ENCODE measurements at regions not wholly inside any gene's neighbourhood (a gene's known extent, or its start where the extent isn't known, plus 50 kb on each side); places are given as distances from the start of the nearest gene placed in this dataset.

- no peaks in the 10 kb centered on the region for H3K4me1 ChIP-seq (ENCODE audit: control insufficient read depth in 5 of 5, insufficient read depth in 5 of 5, low read length in 5 of 5)
- H3K4me3 ChIP-seq (ENCODE audit: low read depth in 1 of 5, low read length in 5 of 5), result no peak overlapping the region
- H3K9me3 ChIP-seq (ENCODE audit: control insufficient read depth in 5 of 5, low read length in 5 of 5), result peaks cover 3 to 11% (median 8%) of the 10 kb centered on the region in 5 donors
- H3K9ac ChIP-seq (ENCODE audit: low read length in 5 of 5), result no peak overlapping the region
- H3K27ac ChIP-seq (ENCODE audit: low read depth, low read length), result no peak overlapping the region
- H3K27me3 ChIP-seq (ENCODE audit: control insufficient read depth in 5 of 5, insufficient read depth in 4 of 5, low read length in 5 of 5), result no peaks in the 10 kb centered on the region
- no peaks in the 10 kb centered on the region for H3K36me3 ChIP-seq (ENCODE audit: control insufficient read depth in 5 of 5, insufficient read depth in 5 of 5, low read length in 5 of 5)
Measured at GRCh38 chr2:100692381-100692780, 127.6 kb upstream of the NPAS2 start.

GRCh38 chr2:100692906-100693305 lies 127.0 kb upstream of the NPAS2 start:
- peaks cover 3 to 15% (median 11%) of the 10 kb centered on the region in 5 donors for H3K9me3 ChIP-seq (ENCODE audit: control insufficient read depth in 5 of 5, low read length in 5 of 5)
- no peaks in the 10 kb centered on the region for H3K36me3 ChIP-seq (ENCODE audit: control insufficient read depth in 5 of 5, insufficient read depth in 5 of 5, low read length in 5 of 5)
- no peaks in the 10 kb centered on the region for H3K27me3 ChIP-seq (ENCODE audit: control insufficient read depth in 5 of 5, insufficient read depth in 4 of 5, low read length in 5 of 5)
- H3K4me1 ChIP-seq (ENCODE audit: control insufficient read depth in 5 of 5, insufficient read depth in 5 of 5, low read length in 5 of 5), result no peaks in the 10 kb centered on the region
- H3K4me3 ChIP-seq (ENCODE audit: low read depth in 1 of 5, low read length in 5 of 5), result no peak overlapping the region
- H3K9ac ChIP-seq (ENCODE audit: low read length in 5 of 5), result no peak overlapping the region
- no peak overlapping the region for H3K27ac ChIP-seq (ENCODE audit: low read depth, low read length)

GRCh38 chr2:100699131-100699530 lies 120.8 kb upstream of the NPAS2 start:
- Histone ChIP-seq H3K9me3 (ENCODE audit: control insufficient read depth in 5 of 5, low read length in 5 of 5) (peaks cover 3 to 13% (median 11%) of the 10 kb centered on the region in 5 donors), H3K36me3 (ENCODE audit: control insufficient read depth in 5 of 5, insufficient read depth in 5 of 5, low read length in 5 of 5) (no peaks in the 10 kb centered on the region), H3K27me3 (ENCODE audit: control insufficient read depth in 5 of 5, insufficient read depth in 4 of 5, low read length in 5 of 5) (peaks cover 0 to 3% (median 0%) of the 10 kb centered on the region in 5 donors), H3K4me3 (ENCODE audit: low read depth in 1 of 5, low read length in 5 of 5) (no peak overlapping the region), H3K9ac (ENCODE audit: low read length in 5 of 5) (no peak overlapping the region), H3K4me1 (ENCODE audit: control insufficient read depth in 5 of 5, insufficient read depth in 5 of 5, low read length in 5 of 5) (peaks cover 0 to 5% (median 0%) of the 10 kb centered on the region in 5 donors), H3K27ac (ENCODE audit: low read depth, low read length) (no peak overlapping the region)

- peaks cover 0 to 4% (median 3%) of the 10 kb centered on the region in 5 donors for H3K9me3 ChIP-seq (ENCODE audit: control insufficient read depth in 5 of 5, low read length in 5 of 5)
- H3K27me3 ChIP-seq (ENCODE audit: control insufficient read depth in 5 of 5, insufficient read depth in 4 of 5, low read length in 5 of 5), result peaks cover 0 to 6% (median 0%) of the 10 kb centered on the region in 5 donors
- H3K27ac ChIP-seq (ENCODE audit: low read depth, low read length), result no peak overlapping the region
- H3K9ac ChIP-seq (ENCODE audit: low read length in 5 of 5), result no peak overlapping the region
- peaks cover 0 to 5% (median 0%) of the 10 kb centered on the region in 5 donors for H3K4me1 ChIP-seq (ENCODE audit: control insufficient read depth in 5 of 5, insufficient read depth in 5 of 5, low read length in 5 of 5)
- no peaks in the 10 kb centered on the region for H3K36me3 ChIP-seq (ENCODE audit: control insufficient read depth in 5 of 5, insufficient read depth in 5 of 5, low read length in 5 of 5)
- no peak overlapping the region for H3K4me3 ChIP-seq (ENCODE audit: low read depth in 1 of 5, low read length in 5 of 5)
Measured at GRCh38 chr2:100702438-100703109, 117.4 kb upstream of the NPAS2 start.

- no peak overlapping the region for H3K9ac ChIP-seq (ENCODE audit: low read length in 5 of 5)
- H3K27ac ChIP-seq (ENCODE audit: low read depth, low read length), result no peak overlapping the region
- no peaks in the 10 kb centered on the region for H3K36me3 ChIP-seq (ENCODE audit: control insufficient read depth in 5 of 5, insufficient read depth in 5 of 5, low read length in 5 of 5)
- H3K4me1 ChIP-seq (ENCODE audit: control insufficient read depth in 5 of 5, insufficient read depth in 5 of 5, low read length in 5 of 5), result peaks cover 0 to 5% (median 0%) of the 10 kb centered on the region in 5 donors
- peaks cover 0 to 6% (median 0%) of the 10 kb centered on the region in 5 donors for H3K27me3 ChIP-seq (ENCODE audit: control insufficient read depth in 5 of 5, insufficient read depth in 4 of 5, low read length in 5 of 5)
- no peak overlapping the region for H3K4me3 ChIP-seq (ENCODE audit: low read depth in 1 of 5, low read length in 5 of 5)
- peaks cover 0 to 4% (median 0%) of the 10 kb centered on the region in 5 donors for H3K9me3 ChIP-seq (ENCODE audit: control insufficient read depth in 5 of 5, low read length in 5 of 5)
Measured at GRCh38 chr2:100703213-100703612, 116.7 kb upstream of the NPAS2 start.

GRCh38 chr2:100703739-100704138 lies 116.2 kb upstream of the NPAS2 start:
- Histone ChIP-seq H3K27me3 (ENCODE audit: control insufficient read depth in 5 of 5, insufficient read depth in 4 of 5, low read length in 5 of 5) (peaks cover 0 to 6% (median 0%) of the 10 kb centered on the region in 5 donors), H3K4me3 (ENCODE audit: low read depth in 1 of 5, low read length in 5 of 5) (no peak overlapping the region), H3K9ac (ENCODE audit: low read length in 5 of 5) (no peak overlapping the region), H3K27ac (ENCODE audit: low read depth, low read length) (no peak overlapping the region), H3K36me3 (ENCODE audit: control insufficient read depth in 5 of 5, insufficient read depth in 5 of 5, low read length in 5 of 5) (no peaks in the 10 kb centered on the region), H3K9me3 (ENCODE audit: control insufficient read depth in 5 of 5, low read length in 5 of 5) (peaks cover 0 to 4% (median 0%) of the 10 kb centered on the region in 5 donors), H3K4me1 (ENCODE audit: control insufficient read depth in 5 of 5, insufficient read depth in 5 of 5, low read length in 5 of 5) (peaks cover 0 to 5% (median 0%) of the 10 kb centered on the region in 5 donors)

GRCh38 chr2:100704156-100704555 lies 115.8 kb upstream of the NPAS2 start:
- Histone ChIP-seq H3K4me3 (ENCODE audit: low read depth in 1 of 5, low read length in 5 of 5) (no peak overlapping the region), H3K9me3 (ENCODE audit: control insufficient read depth in 5 of 5, low read length in 5 of 5) (peaks cover 0 to 4% (median 0%) of the 10 kb centered on the region in 5 donors), H3K27me3 (ENCODE audit: control insufficient read depth in 5 of 5, insufficient read depth in 4 of 5, low read length in 5 of 5) (peaks cover 0 to 6% (median 0%) of the 10 kb centered on the region in 5 donors), H3K36me3 (ENCODE audit: control insufficient read depth in 5 of 5, insufficient read depth in 5 of 5, low read length in 5 of 5) (no peaks in the 10 kb centered on the region), H3K9ac (ENCODE audit: low read length in 5 of 5) (no peak overlapping the region), H3K27ac (ENCODE audit: low read depth, low read length) (no peak overlapping the region), H3K4me1 (ENCODE audit: control insufficient read depth in 5 of 5, insufficient read depth in 5 of 5, low read length in 5 of 5) (peaks cover 0 to 5% (median 0%) of the 10 kb centered on the region in 5 donors)

GRCh38 chr2:100704711-100705110 lies 115.2 kb upstream of the NPAS2 start:
- H3K4me3 ChIP-seq (ENCODE audit: low read depth in 1 of 5, low read length in 5 of 5), result no peak overlapping the region
- H3K4me1 ChIP-seq (ENCODE audit: control insufficient read depth in 5 of 5, insufficient read depth in 5 of 5, low read length in 5 of 5), result peaks cover 0 to 5% (median 0%) of the 10 kb centered on the region in 5 donors
- H3K9ac ChIP-seq (ENCODE audit: low read length in 5 of 5), result no peak overlapping the region
- H3K27me3 ChIP-seq (ENCODE audit: control insufficient read depth in 5 of 5, insufficient read depth in 4 of 5, low read length in 5 of 5), result peaks cover 0 to 6% (median 0%) of the 10 kb centered on the region in 5 donors
- H3K9me3 ChIP-seq (ENCODE audit: control insufficient read depth in 5 of 5, low read length in 5 of 5), result peaks cover 0 to 2% (median 0%) of the 10 kb centered on the region in 5 donors
- no peak overlapping the region for H3K27ac ChIP-seq (ENCODE audit: low read depth, low read length)
- no peaks in the 10 kb centered on the region for H3K36me3 ChIP-seq (ENCODE audit: control insufficient read depth in 5 of 5, insufficient read depth in 5 of 5, low read length in 5 of 5)

GRCh38 chr2:100707016-100707947 lies 112.7 kb upstream of the NPAS2 start:
- peaks cover 0 to 5% (median 0%) of the 10 kb centered on the region in 5 donors for H3K4me1 ChIP-seq (ENCODE audit: control insufficient read depth in 5 of 5, insufficient read depth in 5 of 5, low read length in 5 of 5)
- no peaks in the 10 kb centered on the region for H3K9me3 ChIP-seq (ENCODE audit: control insufficient read depth in 5 of 5, low read length in 5 of 5)
- H3K4me3 ChIP-seq (ENCODE audit: low read depth in 1 of 5, low read length in 5 of 5), result no peak overlapping the region
- H3K9ac ChIP-seq (ENCODE audit: low read length in 5 of 5), result no peak overlapping the region
- H3K36me3 ChIP-seq (ENCODE audit: control insufficient read depth in 5 of 5, insufficient read depth in 5 of 5, low read length in 5 of 5), result no peaks in the 10 kb centered on the region
- no peak overlapping the region for H3K27ac ChIP-seq (ENCODE audit: low read depth, low read length)
- H3K27me3 ChIP-seq (ENCODE audit: control insufficient read depth in 5 of 5, insufficient read depth in 4 of 5, low read length in 5 of 5), result peaks cover 0 to 3% (median 0%) of the 10 kb centered on the region in 5 donors

GRCh38 chr2:100708333-100708732 lies 111.6 kb upstream of the NPAS2 start:
- no peaks in the 10 kb centered on the region for H3K36me3 ChIP-seq (ENCODE audit: control insufficient read depth in 5 of 5, insufficient read depth in 5 of 5, low read length in 5 of 5)
- H3K27ac ChIP-seq (ENCODE audit: low read depth, low read length), result no peak overlapping the region
- H3K27me3 ChIP-seq (ENCODE audit: control insufficient read depth in 5 of 5, insufficient read depth in 4 of 5, low read length in 5 of 5), result peaks cover 0 to 3% (median 0%) of the 10 kb centered on the region in 5 donors
- no peak overlapping the region for H3K9ac ChIP-seq (ENCODE audit: low read length in 5 of 5)
- no peaks in the 10 kb centered on the region for H3K9me3 ChIP-seq (ENCODE audit: control insufficient read depth in 5 of 5, low read length in 5 of 5)
- peaks cover 0 to 2% (median 0%) of the 10 kb centered on the region in 5 donors for H3K4me1 ChIP-seq (ENCODE audit: control insufficient read depth in 5 of 5, insufficient read depth in 5 of 5, low read length in 5 of 5)
- no peak overlapping the region for H3K4me3 ChIP-seq (ENCODE audit: low read depth in 1 of 5, low read length in 5 of 5)

All from subcutaneous abdominal adipose tissue (tissue), 5 donors.